Amniotic epithelial cell (primary cell): ENCODE measurements at regions not wholly inside any gene's neighbourhood (a gene's known extent, or its start where the extent isn't known, plus 50 kb on each side); places are given as distances from the start of the nearest gene placed in this dataset.
"Not testable (repeated sequence)": the region's sequence is repeated elsewhere in the genome, so short reads cannot be mapped to it uniquely, and the experiment has no call there.

Experiments used
- DNase-seq: peaks from one replicate; pipeline ENCODE4 v3.0.0-alpha.2; 2010; ENCODE audit warnings: low read depth

GRCh38 chr12:86772696-86773095 lies 516.5 kb upstream of the MGAT4C start:
- DNase-seq: peak; percentile 46

- no peak for DNase-seq
Observed at GRCh38 chr12:86770871-86771270, 514.7 kb upstream of the MGAT4C start.

DNA sequence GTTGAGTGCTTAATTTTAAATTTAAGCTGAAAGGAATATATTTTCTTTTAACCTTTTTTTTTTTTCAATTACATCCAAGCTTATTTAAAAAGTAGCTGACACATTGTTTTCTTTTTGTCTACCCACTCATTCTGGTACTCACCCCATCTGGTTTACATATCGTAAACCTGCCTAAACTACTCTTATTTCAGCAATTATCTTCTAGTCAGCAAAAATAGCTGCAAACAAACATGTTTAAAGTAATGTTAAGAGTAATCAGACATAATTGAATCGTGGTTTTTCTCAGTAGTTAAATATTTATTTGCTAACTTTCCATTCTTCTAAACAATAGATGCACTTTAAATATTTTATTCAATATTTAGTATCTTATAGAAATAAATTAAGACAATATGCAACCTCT lies 492.7 kb upstream of the MGAT4C start:
- DNase-seq: no peak

DNA sequence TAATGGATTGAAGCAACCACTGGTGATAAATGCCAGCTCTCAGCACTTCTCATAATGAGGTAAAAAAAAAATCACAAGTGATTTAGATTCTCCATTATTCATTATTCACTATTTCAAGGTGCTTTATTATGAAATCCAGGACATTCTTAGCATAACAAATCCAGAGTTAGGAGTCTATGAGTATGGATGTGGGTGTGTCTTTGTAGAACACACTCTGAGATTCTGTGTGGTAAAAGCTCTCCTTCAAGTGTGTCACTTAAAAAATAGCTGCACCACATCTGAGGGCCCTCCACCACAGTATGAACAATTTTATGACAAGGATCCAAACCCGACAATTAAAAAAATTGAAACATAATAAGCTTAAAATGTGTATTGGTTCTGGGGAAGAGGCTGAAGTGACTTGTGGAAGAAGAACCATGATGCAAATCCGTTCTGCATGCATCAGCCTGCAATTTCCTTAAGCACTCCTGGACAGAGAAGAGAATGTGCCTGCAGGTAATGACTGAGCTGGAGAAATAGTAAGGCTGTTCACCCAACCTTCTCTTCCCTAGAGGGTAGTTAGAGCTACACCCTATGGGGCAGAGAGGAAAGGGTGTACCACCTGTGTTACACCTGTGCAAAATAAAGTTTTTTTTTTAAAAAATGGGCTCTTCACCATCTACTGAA lies 488.5 kb upstream of the MGAT4C start:
- no peak for DNase-seq

DNA sequence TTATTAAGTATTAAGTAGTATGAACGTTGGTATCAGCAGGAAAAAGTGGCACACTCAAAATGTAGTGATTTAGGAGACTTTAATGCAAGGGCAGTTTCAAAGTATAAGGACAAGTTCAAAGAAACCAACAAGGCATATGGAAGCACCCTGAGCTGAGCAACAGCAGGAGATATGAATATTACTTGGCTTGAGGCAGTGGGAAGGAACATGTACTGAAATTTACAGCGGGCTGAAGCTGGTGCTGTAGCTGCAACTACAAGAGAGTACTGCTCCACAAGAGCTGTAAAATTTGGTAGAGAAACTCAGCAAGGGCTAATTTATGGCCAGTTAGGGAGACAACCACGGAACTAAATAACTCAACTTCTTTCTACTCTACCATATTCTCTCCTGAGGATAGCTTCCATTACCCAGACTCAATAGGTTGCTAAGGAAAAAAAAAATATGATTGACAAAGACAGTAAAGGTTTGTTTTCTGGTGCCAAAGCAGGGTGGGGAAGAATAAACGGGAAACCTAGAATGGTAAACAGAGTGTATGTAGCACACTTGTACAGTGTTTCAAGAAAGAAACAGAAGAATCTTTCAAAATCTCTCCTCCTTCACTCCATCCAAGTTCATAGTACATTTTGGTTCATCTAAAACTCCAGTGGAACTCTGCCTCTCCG lies 487.8 kb upstream of the MGAT4C start:
- no peak for DNase-seq

GRCh38 chr12:86741531-86741930 lies 485.3 kb upstream of the MGAT4C start:
- DNase-seq: no peak

DNA sequence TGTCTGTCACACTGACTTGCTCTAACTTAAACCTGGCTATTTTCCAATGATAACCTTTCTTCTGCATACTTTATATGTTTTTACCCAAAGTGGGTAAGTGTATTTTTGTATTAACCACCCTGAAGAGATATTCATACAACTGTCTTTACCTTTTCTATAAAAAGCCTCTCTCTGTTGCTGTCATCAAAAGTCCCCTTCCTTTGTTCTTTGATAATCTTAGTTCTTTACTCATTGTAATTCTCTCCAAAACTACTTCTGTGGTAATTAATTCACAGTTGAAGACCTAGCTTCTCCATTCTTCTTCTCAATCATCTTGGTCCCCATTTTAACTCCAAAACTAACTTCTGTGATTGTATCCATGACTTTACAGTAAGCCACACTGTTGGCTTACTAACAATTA lies 479.7 kb upstream of the MGAT4C start:
- no peak for DNase-seq

GRCh38 chr12:86735072-86735471 lies 478.9 kb upstream of the MGAT4C start:
- DNase-seq: no peak

- DNase-seq: no peak
Observed at GRCh38 chr12:86730233-86730632, 474.0 kb upstream of the MGAT4C start.

- DNase-seq: peak; percentile 10
Observed at GRCh38 chr12:86729739-86730138, 473.5 kb upstream of the MGAT4C start.

GRCh38 chr12:86727160-86727559 lies 471.0 kb upstream of the MGAT4C start:
- peak; percentile 89 for DNase-seq

- peak; percentile 91 for DNase-seq
Observed at GRCh38 chr12:86724716-86725115, 468.5 kb upstream of the MGAT4C start.

DNA sequence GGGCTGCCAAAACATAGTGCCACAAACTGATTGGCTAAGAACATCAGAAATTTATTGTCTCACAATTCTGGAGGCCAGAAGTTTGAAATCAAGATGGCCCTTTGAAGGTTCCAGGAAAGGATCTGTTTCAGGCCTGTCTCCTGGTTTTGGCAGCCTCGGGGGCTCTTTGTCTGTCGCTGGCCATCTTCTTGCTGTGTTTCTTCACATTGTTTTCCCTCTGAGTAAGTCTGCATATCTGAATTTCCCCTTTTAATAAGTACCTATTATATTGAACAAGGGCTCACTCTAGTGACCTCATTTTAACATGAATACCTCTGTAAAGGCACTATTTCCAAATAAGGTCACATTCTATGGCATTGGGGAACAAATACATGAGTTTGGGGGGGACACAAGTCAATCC lies 467.1 kb upstream of the MGAT4C start:
- peak; percentile 22 for DNase-seq

DNA sequence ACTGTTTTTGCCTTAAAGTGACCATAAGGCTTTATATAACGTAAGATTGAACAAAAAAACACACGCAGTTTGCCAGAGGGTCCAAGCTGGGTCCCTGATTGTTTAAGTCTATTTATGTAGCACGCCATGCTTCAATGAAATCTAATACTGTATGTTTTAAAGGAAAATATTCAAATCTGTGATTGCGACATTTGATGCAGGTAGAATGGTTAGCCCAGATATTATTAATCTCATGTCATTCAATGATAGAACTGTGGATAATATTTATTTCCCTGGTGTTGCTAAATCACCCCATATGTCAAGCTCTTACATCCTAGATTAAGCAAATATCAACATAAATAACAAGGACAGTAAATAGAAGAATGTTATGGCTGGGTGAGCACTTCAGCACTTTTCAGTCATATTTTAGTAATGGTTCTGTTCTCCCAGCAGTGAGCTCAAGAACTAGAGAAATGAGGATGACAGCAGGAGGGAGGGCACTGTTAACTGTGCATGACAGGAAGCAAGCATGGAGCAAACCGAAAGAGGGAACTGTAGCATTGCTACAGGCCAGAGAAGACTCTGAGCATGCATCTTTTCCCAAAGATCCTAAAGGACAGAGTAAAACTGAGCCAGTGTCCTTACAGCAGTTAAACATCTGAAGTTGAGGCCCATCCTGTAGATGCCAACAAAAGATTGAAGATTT lies 465.7 kb upstream of the MGAT4C start:
- no peak for DNase-seq

- DNase-seq: peak; percentile 85
Observed at GRCh38 chr12:86719381-86719780, 463.2 kb upstream of the MGAT4C start.

- DNase-seq: no peak
Observed at GRCh38 chr12:86713121-86713520, 456.9 kb upstream of the MGAT4C start.

GRCh38 chr12:86712425-86712843 lies 456.2 kb upstream of the MGAT4C start:
- peak; percentile 99 for DNase-seq

DNA sequence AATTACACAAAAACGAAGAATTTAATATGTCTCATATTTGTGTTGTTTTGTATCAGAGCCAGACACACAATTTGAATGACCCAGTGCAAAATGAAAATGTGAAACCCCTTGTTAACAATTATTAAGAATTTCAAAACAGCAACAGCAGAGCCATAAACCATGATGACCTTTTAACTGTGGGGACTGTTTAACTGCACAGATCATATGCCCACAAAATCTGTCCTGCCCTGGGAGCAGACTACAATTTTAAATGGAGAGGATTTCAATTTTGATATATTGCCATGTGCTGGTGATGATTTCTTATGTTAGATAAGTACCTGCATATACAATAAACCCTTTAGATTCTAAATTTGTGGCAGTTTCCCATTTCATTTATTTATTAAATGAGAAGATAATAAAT lies 455.5 kb upstream of the MGAT4C start:
- peak; percentile 7 for DNase-seq

- DNase-seq: peak; percentile 82
Observed at GRCh38 chr12:86710109-86710508, 453.9 kb upstream of the MGAT4C start.

- not testable (repeated sequence) for DNase-seq
Observed at GRCh38 chr12:86709017-86709416, 452.8 kb upstream of the MGAT4C start.

- DNase-seq: peak; percentile 60
Observed at GRCh38 chr12:86698641-86698980, 442.4 kb upstream of the MGAT4C start.

DNA sequence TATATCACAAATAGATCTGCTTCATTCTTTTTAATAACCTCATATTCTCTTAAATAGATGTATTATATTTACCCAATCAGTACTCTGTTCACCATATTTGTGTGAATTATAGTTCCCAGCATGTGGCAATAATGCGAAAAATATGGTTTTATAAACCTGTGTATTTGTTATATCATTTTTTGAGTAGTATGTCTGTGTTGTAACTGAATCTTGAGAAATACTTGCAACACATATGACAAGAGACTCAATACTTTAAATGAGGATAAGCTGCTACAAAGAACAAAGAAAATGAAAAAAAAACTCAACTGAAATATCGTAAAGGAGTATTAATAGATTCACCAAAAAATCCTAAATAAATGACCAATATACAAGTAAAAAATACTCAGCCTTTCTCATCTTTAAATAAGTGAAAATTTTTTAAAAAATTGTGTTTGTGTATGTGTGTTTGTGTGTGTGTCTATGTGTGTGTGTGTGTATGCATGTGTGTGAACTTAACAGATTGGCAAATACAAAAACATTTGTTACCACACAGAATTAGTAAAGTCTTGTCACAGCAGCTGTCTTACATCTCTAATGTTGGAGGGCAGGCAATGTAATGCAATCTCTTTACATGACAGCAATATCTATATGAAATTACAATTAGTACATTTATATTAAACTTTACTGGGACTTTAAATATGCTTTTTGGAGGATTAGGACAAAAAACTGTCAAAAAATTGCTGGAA lies 441.9 kb upstream of the MGAT4C start:
- peak; percentile 57 for DNase-seq
